Thoracic aorta (tissue), 2 donors: ENCODE measurements at regions not wholly inside any gene's neighbourhood (a gene's known extent, or its start where the extent isn't known, plus 50 kb on each side); places are given as distances from the start of the nearest gene placed in this dataset.

ENCODE experiments used
- ATAC-seq: fragments of 150-250 bp; one replicate; pipeline ENCODE4 v1.8.0; 2017; ENCODE audit warnings: low read depth; ENCODE audit not compliant: insufficient number of reproducible peaks, low FRiP score
- DNase-seq: peaks from one replicate; pipeline ENCODE4 v3.0.0-alpha.2; 2020; ENCODE audit warnings: low spot score
- H3K27ac ChIP-seq, 2 donors: fragments of 200-600 bp; sonication (generic); 1 replicate in 1 of 2; 2 replicates in 1 of 2; pipeline ENCODE4 v1.5.1; 2016; ENCODE audit warnings: mild to moderate bottlenecking in 2 of 2, moderate library complexity in 2 of 2
- H3K27me3 ChIP-seq: fragments of 200-600 bp; sonication (generic); replicated peaks from 2 replicates; pipeline ENCODE4 v1.6.0; 2016; ENCODE audit warnings: mild to moderate bottlenecking; ENCODE audit not compliant: insufficient read depth
- H3K36me3 ChIP-seq: fragments of 200-600 bp; sonication (generic); one replicate; pipeline ENCODE4 v1.5.1; 2016
- H3K4me1 ChIP-seq, 2 donors: fragments of 200-600 bp; sonication (generic); 1 replicate in 1 of 2; 2 replicates in 1 of 2; pipeline versions ENCODE4 v1.5.1 to v1.6.0; 2016; ENCODE audit warnings: low read depth in 2 of 2, mild to moderate bottlenecking in 1 of 2; ENCODE audit not compliant: control insufficient read depth in 1 of 2
- H3K4me3 ChIP-seq: fragments of 200-600 bp; sonication (generic); 2 replicates; pipeline ENCODE4 v1.5.1; 2016; ENCODE audit warnings: mild to moderate bottlenecking
- H3K9me3 ChIP-seq: fragments of 200-600 bp; sonication (generic); 2 replicates; pipeline ENCODE4 v1.5.1; 2016
- TF ChIP-seq, protein P1 (sequence below): fragments of 200-600 bp; sonication (generic); IDR thresholded peaks from one replicate; pipeline ENCODE4 v1.5.1; 2019; ENCODE audit warnings: antibody characterized with exemption

DNA sequence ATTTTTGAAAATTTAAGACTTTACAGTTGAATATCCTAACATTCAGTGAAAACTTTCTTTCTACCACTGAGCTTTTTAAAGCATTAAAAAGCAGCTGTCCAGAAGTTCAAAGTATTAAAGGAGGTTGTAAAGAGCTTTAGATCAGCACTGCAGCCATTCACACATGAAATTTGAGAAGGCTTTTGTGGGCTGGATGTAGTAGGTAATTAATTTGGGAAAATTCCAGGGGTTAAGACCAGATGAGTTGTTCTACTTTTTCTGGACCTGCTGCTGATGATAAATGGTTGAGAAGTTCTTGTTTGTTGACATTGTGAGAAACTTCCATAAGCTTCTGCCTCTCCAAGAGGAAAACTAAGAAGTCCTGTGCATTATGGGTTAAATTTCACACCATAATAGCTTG, 1779.6 kb upstream of the PRR20A start:
- ATAC-seq (no peak), DNase-seq (no peak)
- Histone ChIP-seq H3K9me3 (no peaks in the 10 kb centered on the region), H3K36me3 (no peaks in the 10 kb centered on the region), H3K4me3 (no peak overlapping the region), H3K4me1 (no peaks in the 10 kb centered on the region), H3K27ac (no peak overlapping the region), H3K27me3 (no peaks in the 10 kb centered on the region)
- TF ChIP-seq, protein P1, sequence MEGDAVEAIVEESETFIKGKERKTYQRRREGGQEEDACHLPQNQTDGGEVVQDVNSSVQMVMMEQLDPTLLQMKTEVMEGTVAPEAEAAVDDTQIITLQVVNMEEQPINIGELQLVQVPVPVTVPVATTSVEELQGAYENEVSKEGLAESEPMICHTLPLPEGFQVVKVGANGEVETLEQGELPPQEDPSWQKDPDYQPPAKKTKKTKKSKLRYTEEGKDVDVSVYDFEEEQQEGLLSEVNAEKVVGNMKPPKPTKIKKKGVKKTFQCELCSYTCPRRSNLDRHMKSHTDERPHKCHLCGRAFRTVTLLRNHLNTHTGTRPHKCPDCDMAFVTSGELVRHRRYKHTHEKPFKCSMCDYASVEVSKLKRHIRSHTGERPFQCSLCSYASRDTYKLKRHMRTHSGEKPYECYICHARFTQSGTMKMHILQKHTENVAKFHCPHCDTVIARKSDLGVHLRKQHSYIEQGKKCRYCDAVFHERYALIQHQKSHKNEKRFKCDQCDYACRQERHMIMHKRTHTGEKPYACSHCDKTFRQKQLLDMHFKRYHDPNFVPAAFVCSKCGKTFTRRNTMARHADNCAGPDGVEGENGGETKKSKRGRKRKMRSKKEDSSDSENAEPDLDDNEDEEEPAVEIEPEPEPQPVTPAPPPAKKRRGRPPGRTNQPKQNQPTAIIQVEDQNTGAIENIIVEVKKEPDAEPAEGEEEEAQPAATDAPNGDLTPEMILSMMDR, result no peak

DNA sequence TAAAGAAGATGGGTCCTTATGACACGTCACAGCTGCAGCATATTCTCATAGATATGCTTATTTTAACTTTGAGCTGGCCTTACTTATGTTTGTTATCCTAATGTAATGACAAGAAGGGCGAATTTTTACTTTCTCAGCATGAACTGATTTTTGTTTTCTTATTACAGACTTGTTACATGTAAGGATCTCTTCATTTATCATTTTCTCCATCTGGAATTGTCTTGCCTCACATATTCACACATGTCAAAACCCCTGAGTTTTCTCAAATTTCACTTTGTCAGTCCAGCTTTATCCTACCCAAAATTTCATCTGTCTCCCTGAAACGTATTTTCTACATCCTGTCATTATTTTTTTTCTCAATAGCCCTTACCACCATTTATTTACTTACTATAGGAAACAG, 1774.0 kb upstream of the PRR20A start:
- DNase-seq (no peak), ATAC-seq (no peak)
- H3K27ac ChIP-seq, result no peak overlapping the region
- H3K9me3 ChIP-seq, result no peaks in the 10 kb centered on the region
- H3K27me3 ChIP-seq, result no peaks in the 10 kb centered on the region
- TF ChIP-seq, protein P1, result no peak
- no peaks in the 10 kb centered on the region for H3K36me3 ChIP-seq
- H3K4me1 ChIP-seq, result no peaks in the 10 kb centered on the region
- H3K4me3 ChIP-seq, result no peak overlapping the region

DNA sequence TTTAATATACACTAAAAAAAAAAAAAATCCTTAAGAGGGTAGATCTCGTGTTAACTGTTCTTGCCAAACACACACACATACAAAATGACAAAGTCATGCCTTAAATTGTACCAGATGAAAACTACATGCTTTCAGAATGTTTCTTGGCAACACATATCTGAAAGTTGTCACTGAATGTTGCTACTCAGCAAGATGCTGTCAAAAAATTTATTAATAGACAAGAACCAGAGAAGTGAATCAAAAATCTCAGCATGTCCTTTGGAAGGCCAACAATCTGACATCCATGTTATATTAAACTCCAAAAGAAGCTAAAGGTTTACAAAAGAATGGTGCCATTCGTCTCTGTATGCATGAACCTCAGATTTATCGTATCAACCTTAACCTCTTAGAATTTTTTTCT, 1746.2 kb upstream of the PRR20A start:
- Histone ChIP-seq H3K27me3 (no peaks in the 10 kb centered on the region), H3K27ac (no peak overlapping the region), H3K4me3 (no peak overlapping the region), H3K9me3 (no peaks in the 10 kb centered on the region), H3K4me1 (no peaks in the 10 kb centered on the region), H3K36me3 (no peaks in the 10 kb centered on the region)
- TF ChIP-seq, protein P1, result no peak
- DNase-seq (no peak), ATAC-seq (no peak)

DNA sequence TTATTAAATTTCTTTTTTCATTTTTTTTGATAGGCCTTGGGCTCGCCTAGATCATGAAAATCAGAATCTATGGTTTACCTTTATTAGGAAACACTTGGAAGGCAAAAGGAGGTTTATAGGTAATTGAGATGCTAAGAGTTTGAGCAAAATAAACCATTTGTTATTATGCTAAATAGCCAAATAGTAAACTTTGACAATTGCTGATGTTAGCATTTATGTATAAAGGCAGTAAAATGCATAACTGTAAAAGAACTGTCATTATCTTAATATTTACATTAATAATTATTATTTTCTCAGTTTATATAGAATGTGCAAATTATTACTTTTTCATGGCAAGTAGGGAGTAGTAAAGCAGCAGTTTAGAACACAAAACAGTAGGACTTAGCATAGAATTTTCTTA, 1737.8 kb upstream of the PRR20A start:
- Histone ChIP-seq H3K4me3 (no peak overlapping the region), H3K27me3 (no peaks in the 10 kb centered on the region), H3K36me3 (no peaks in the 10 kb centered on the region), H3K9me3 (no peaks in the 10 kb centered on the region), H3K4me1 (no peaks in the 10 kb centered on the region), H3K27ac (no peak overlapping the region)
- ATAC-seq, result no peak
- TF ChIP-seq, protein P1, result no peak
- DNase-seq, result no peak

DNA sequence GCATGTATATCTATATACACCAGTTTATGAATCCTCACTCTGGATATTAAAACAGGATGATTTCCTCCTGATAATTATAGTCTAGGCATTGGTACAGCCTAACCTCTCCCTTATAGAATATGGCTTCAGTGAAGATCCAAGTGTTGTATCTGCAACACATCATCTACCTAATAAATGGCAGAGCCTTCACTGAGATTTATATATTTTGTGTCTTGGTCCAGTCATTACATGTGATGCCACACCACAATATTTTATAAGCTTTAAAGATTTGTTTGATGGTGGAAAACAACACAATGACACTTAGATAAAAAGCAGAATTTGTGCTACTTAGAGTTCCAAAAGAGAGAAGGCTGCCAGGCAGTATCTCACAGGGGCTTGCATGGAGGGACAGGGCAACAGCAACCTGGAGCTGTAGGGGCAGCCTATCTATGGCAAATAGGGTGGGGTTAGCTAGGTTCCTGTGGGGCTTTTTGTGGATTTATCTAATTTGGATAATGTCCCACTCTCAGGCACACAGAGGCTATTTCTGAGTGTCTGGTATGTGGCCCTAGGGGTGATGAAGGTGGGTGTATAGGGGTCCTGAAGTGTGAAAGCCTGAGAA, 1736.7 kb upstream of the PRR20A start:
- H3K4me1 ChIP-seq, result no peaks in the 10 kb centered on the region
- H3K27ac ChIP-seq, result no peak overlapping the region
- H3K36me3 ChIP-seq, result no peaks in the 10 kb centered on the region
- TF ChIP-seq, protein P1, result no peak
- ATAC-seq (no peak), DNase-seq (no peak)
- H3K4me3 ChIP-seq, result no peak overlapping the region
- no peaks in the 10 kb centered on the region for H3K9me3 ChIP-seq
- no peaks in the 10 kb centered on the region for H3K27me3 ChIP-seq
